ENCODE measurements at regions not wholly inside any gene's neighbourhood (a gene's known extent, or its start where the extent isn't known, plus 50 kb on each side); places are given as distances from the start of the nearest gene placed in this dataset.

DNA sequence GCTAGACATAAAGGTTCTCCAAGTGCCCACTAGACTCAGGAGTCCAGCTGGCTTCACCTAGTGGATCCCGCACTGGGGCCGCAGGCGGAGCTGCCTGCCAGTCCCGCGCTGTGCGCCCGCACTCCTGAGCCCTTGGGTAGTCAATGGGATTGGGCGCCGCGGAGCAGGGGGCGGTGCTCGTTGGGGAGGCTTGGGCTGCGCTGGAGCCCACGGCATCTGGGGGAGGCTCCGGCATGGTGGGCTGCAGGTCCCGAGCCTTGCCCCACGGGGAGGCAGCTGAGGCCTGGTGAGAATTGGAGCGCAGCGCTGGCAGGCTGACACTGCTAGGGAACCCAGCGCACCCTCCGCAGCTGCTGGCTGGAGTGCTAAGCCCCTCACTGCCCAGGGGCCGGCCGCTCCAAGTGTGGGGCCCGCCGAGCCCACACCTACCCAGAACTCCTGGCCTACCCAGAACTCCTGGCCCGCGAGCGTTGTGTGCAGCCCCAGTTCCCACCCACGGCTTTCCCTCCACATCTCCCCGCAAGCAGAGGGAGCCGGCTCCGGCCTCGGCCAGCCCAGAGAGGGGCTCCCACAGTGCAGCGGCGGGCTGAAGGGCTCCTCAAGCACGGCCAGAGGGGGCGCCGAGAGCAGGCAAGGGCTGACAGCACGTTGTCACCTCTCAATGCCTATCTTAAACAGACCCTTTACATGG, 260.7 kb upstream of the DMRT1 start:
- 90% methylated on average over 12 of the region's 39 CpGs for WGBS (ENCODE audit: low lambda C conversion rate)
- no TSS peak for BruUV-seq (replicated peaks)
- no peak overlapping the region for H3K9ac ChIP-seq (ENCODE audit: insufficient read depth, low read depth, low read length)
- intact Hi-C loops (cut with micrococcal nuclease; ENCODE audit: unreplicated experiment): loop anchor here (10.0 kb wide), 1 partner anchor 424 kb away; no protein-coding TSS in a partner anchor
- ChIA-PET CTCF (ENCODE audit: low intra/inter-chr PET ratio, low total read pairs) (interaction anchor here (1.0 to 1.7 kb wide), 2 partner anchors 183 to 419 kb away, joined by 3 to 16 read pairs; no protein-coding TSS in a partner anchor), POLR2A (no interaction called here)
- DNase-seq (ENCODE audit: low spot score) (no peak), ATAC-seq (no peak), FAIRE-seq (no peak)
- in situ Hi-C loops (cut with HindIII; ENCODE audit: extremely low pct_ligation_motif_present, low pct_unique_long_range_greater_than_20kb): loop anchor here (25.0 kb wide), 1 partner anchor 407 kb away; the partner anchor contains the start of gene DMRT3
- no peak overlapping the region for H2AFZ ChIP-seq (ENCODE audit: low read length)
- H3K27me3 ChIP-seq (ENCODE audit: control insufficient read depth in 1 of 2, insufficient read depth in 2 of 2, low read length in 2 of 2): no peaks in the 10 kb centered on the region
- no peaks in the 10 kb centered on the region for H4K20me1 ChIP-seq (ENCODE audit: insufficient read depth, low read length)
- no peak overlapping the region for H3K4me3 ChIP-seq (replicated peaks in 1 of 3; ENCODE audit: insufficient read depth in 1 of 3, low read depth in 2 of 3, low read length in 3 of 3)
- H3K9me3 ChIP-seq (ENCODE audit: low read length): no peaks in the 10 kb centered on the region
- H3K79me2 ChIP-seq (ENCODE audit: insufficient read depth, low read length): no peaks in the 10 kb centered on the region
- H3K36me3 ChIP-seq (replicated peaks in 1 of 2; ENCODE audit: control insufficient read depth in 1 of 2, insufficient read depth in 2 of 2, low read length in 2 of 2): no peaks in the 10 kb centered on the region
- no peak for TF ChIP-seq CENPT (CRISPR knock-in tag; IDR thresholded peaks at IDR 0.05; ENCODE audit: low read depth)
- TF ChIP-seq, protein P1, sequence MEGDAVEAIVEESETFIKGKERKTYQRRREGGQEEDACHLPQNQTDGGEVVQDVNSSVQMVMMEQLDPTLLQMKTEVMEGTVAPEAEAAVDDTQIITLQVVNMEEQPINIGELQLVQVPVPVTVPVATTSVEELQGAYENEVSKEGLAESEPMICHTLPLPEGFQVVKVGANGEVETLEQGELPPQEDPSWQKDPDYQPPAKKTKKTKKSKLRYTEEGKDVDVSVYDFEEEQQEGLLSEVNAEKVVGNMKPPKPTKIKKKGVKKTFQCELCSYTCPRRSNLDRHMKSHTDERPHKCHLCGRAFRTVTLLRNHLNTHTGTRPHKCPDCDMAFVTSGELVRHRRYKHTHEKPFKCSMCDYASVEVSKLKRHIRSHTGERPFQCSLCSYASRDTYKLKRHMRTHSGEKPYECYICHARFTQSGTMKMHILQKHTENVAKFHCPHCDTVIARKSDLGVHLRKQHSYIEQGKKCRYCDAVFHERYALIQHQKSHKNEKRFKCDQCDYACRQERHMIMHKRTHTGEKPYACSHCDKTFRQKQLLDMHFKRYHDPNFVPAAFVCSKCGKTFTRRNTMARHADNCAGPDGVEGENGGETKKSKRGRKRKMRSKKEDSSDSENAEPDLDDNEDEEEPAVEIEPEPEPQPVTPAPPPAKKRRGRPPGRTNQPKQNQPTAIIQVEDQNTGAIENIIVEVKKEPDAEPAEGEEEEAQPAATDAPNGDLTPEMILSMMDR (CRISPR knock-in tag; IDR thresholded peaks at IDR 0.05): 0 out of 2 replicates have a peak, but pooled peaks have one; percentile 6
- no peak for TF ChIP-seq KAT8 (CRISPR knock-in tag; IDR thresholded peaks at IDR 0.05)
- peak; percentile 64; the same call in 1 of the 2 replicates for TF ChIP-seq ZNF850 (CRISPR knock-in tag; conservative IDR thresholded peaks at IDR 0.05)
- H3K4me2 ChIP-seq (ENCODE audit: low read depth, low read length): no peak overlapping the region
- H3K4me1 ChIP-seq (ENCODE audit: insufficient read depth, low read length): 0 out of 2 replicates have a peak, but pooled peaks cover 5% of the 10 kb centered on the region
- H3K27ac ChIP-seq (ENCODE audit: extremely low read length, insufficient read depth, low read length): no peak overlapping the region

All from HepG2 (cell line).